GM21515 (cell line): ENCODE measurements at regions not wholly inside any gene's neighbourhood (a gene's known extent, or its start where the extent isn't known, plus 50 kb on each side); places are given as distances from the start of the nearest gene placed in this dataset.
A peak's percentile ranks its signal among the peaks of the same experiment; 100 is the strongest.

Source experiments
- ATAC-seq: cut with Tn5 transposase; IDR thresholded peaks from one replicate; pipeline ENCODE4 v1.9.1; 2021; ENCODE audit not compliant: unreplicated experiment

GRCh38 chr7:25496476-25497368, 268.4 kb upstream of the NPVF start:
- peak; percentile 78 for ATAC-seq

- no peak for ATAC-seq
These were observed 272.2 kb upstream of the NPVF start for GRCh38 chr7:25500393-25500921.

GRCh38 chr7:25503306-25503705, 275.0 kb upstream of the NPVF start:
- ATAC-seq: no peak

GRCh38 chr7:25512061-25512687, 283.9 kb upstream of the NPVF start:
- no peak for ATAC-seq

GRCh38 chr7:25515633-25516275, 287.5 kb upstream of the NPVF start:
- ATAC-seq: no peak

GRCh38 chr7:25517906-25518305, 289.6 kb upstream of the NPVF start:
- ATAC-seq: no peak

- ATAC-seq: no peak
These were observed 291.7 kb upstream of the NPVF start for GRCh38 chr7:25520017-25520416.

- no peak for ATAC-seq
These were observed 292.2 kb upstream of the NPVF start for GRCh38 chr7:25520516-25520915.

- no peak for ATAC-seq
These were observed 292.9 kb upstream of the NPVF start for GRCh38 chr7:25521236-25521635.

GRCh38 chr7:25522727-25523126, 294.4 kb upstream of the NPVF start:
- ATAC-seq: no peak

- no peak for ATAC-seq
These were observed 299.4 kb upstream of the NPVF start for GRCh38 chr7:25527665-25528170.

GRCh38 chr7:25529320-25529719, 301.0 kb upstream of the NPVF start:
- no peak for ATAC-seq

GRCh38 chr7:25536851-25537250, 308.6 kb upstream of the NPVF start:
- no peak for ATAC-seq

GRCh38 chr7:25537662-25538375, 309.5 kb upstream of the NPVF start:
- ATAC-seq: no peak

GRCh38 chr7:25541094-25541821, 313.0 kb upstream of the NPVF start:
- ATAC-seq: no peak

- ATAC-seq: no peak
These were observed 313.6 kb upstream of the NPVF start for GRCh38 chr7:25541877-25542276.

- ATAC-seq: no peak
These were observed 314.9 kb upstream of the NPVF start for GRCh38 chr7:25543210-25543609.

GRCh38 chr7:25543798-25544197, 315.5 kb upstream of the NPVF start:
- no peak for ATAC-seq

- ATAC-seq: no peak
These were observed 316.0 kb upstream of the NPVF start for GRCh38 chr7:25544254-25544653.
